ENCODE measurements at regions not wholly inside any gene's neighbourhood (a gene's known extent, or its start where the extent isn't known, plus 50 kb on each side); places are given as distances from the start of the nearest gene placed in this dataset.

DNA sequence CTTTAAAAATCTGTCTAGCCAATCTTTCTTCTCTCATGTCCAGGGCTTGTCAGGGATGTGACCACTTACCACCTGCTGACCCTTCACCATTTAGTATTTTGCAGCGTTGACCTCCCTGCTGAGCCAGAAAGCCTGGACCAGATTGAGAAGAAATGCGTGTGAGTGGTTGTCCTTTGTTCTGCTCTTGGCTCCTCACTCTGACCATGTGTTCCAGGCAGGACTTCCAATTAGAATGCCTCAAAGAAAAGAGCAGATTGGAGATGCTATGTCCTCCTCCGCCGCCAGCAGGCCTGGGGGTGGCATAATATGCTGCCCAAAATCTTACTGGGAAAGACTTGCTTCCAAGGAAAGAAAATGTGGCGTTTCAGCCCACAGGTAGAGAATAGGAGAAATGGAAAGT lies 894.1 kb downstream of the SLC4A3 start:
- Histone ChIP-seq H3K36me3 (no peaks in the 10 kb centered on the region), H3K27me3 (no peaks in the 10 kb centered on the region), H3K9me3 (no peaks in the 10 kb centered on the region), H3K4me1 (no peaks in the 10 kb centered on the region), H3K4me3 (no peak overlapping the region), H3K27ac (no peak overlapping the region)
- no peak for DNase-seq (ENCODE audit: low spot score in 2 of 2)
- 82 to 87% methylated on average over 5 of the region's 5 CpGs for WGBS, 2 donors
- TF ChIP-seq, protein P1, sequence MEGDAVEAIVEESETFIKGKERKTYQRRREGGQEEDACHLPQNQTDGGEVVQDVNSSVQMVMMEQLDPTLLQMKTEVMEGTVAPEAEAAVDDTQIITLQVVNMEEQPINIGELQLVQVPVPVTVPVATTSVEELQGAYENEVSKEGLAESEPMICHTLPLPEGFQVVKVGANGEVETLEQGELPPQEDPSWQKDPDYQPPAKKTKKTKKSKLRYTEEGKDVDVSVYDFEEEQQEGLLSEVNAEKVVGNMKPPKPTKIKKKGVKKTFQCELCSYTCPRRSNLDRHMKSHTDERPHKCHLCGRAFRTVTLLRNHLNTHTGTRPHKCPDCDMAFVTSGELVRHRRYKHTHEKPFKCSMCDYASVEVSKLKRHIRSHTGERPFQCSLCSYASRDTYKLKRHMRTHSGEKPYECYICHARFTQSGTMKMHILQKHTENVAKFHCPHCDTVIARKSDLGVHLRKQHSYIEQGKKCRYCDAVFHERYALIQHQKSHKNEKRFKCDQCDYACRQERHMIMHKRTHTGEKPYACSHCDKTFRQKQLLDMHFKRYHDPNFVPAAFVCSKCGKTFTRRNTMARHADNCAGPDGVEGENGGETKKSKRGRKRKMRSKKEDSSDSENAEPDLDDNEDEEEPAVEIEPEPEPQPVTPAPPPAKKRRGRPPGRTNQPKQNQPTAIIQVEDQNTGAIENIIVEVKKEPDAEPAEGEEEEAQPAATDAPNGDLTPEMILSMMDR (IDR thresholded peaks at IDR 0.05), result no peak

DNA sequence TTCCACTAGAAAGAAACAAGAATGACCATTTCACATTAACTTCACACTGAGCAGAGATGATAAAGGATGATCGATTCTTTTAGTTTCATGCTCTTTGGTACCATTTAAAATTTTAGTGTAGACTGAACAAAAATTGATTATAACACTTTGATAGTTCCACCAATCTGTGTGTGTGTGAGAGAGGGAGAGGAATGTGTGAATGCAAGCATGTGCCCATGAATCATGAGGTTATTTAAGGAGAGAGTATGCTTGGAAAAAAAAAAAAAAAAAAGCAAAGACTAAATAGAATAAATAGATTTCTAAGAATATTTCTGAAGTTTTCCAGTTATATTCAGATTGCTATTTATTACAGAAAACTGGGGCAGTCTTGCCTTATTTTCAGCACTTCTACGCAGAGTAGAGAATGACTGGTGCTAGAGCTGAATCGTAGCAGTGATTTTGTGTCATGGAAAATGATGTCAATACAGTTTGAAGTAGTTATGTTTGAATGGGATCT lies 900.8 kb downstream of the SLC4A3 start:
- no peak for DNase-seq (ENCODE audit: low spot score in 2 of 2)
- Histone ChIP-seq H3K27me3 (no peaks in the 10 kb centered on the region), H3K4me1 (no peaks in the 10 kb centered on the region), H3K36me3 (no peaks in the 10 kb centered on the region), H3K4me3 (no peak overlapping the region), H3K9me3 (peaks cover 0 to 11% (median 0%) of the 10 kb centered on the region in 4 donors), H3K27ac (no peak overlapping the region)
- WGBS, 2 donors, result 70 to 75% methylated on average over 3 of the region's 3 CpGs
- no peak for TF ChIP-seq EP300 (IDR thresholded peaks at IDR 0.05)
- TF ChIP-seq, protein P1 (IDR thresholded peaks at IDR 0.05), result no peak
- TF ChIP-seq POLR2A (IDR thresholded peaks at IDR 0.05), result no peak

DNA sequence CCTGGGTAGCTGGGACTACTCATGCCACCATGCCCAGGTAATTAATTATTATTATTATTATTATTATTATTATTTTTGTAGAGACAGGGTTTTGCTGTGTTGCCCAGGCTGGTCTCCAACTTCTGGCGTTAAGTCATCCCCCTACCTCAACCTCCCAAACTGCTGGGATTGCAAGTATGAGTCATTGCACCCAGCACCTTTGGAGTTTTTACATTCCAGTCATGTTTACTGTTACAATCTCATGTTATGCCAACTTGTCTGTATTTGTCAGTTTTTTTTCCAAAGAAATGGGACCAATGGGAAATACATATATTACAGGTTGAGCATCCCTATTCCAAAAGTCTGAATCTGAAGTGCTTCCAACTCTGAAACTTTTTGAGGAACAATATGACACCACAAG lies 903.8 kb downstream of the SLC4A3 start:
- WGBS, 2 donors, result 88 to 96% methylated on average over 1 of the region's 1 CpG
- Histone ChIP-seq H3K9me3 (peaks cover 0 to 11% (median 0%) of the 10 kb centered on the region in 4 donors), H3K36me3 (no peaks in the 10 kb centered on the region), H3K27ac (no peak overlapping the region), H3K4me3 (no peak overlapping the region), H3K4me1 (no peaks in the 10 kb centered on the region), H3K27me3 (no peaks in the 10 kb centered on the region)
- no peak for TF ChIP-seq EP300 (IDR thresholded peaks at IDR 0.05)
- no peak for TF ChIP-seq POLR2A (IDR thresholded peaks at IDR 0.05)
- TF ChIP-seq, protein P1 (IDR thresholded peaks at IDR 0.05), result no peak
- no peak for DNase-seq (ENCODE audit: low spot score in 2 of 2)

- TF ChIP-seq POLR2A (IDR thresholded peaks at IDR 0.05) (no peak), EP300 (IDR thresholded peaks at IDR 0.05) (no peak)
- TF ChIP-seq, protein P1 (IDR thresholded peaks at IDR 0.05), result no peak
- DNase-seq (ENCODE audit: low spot score in 2 of 2), result no peak
Observed at GRCh38 chr2:220533485-220533884, 906.1 kb downstream of the SLC4A3 start.

DNA sequence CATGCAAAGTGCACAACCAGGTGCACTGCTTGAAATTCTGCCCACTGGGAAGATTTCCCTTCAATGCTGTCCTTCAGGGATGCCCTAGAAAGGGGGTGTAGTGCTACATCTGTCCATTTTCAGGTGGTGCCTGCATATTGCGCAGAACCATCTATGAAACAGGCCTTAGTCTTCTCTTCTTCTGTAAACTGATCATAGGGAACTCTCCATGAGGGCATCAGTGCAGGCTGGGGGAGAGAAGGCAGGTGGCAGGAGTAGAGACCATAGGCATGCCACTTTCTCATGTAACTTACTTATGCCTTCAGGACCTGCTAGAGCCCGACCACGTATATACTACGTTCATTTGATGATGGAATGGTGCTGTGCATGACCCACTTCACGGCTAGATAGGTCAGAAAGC lies 912.1 kb downstream of the SLC4A3 start:
- peaks cover 0 to 12% (median 0%) of the 10 kb centered on the region in 4 donors for H3K9me3 ChIP-seq
- 66 to 84% methylated on average over 5 of the region's 5 CpGs for WGBS, 2 donors
- no peak overlapping the region for H3K4me3 ChIP-seq
- no peak for TF ChIP-seq EP300 (IDR thresholded peaks at IDR 0.05)
- TF ChIP-seq, protein P1 (IDR thresholded peaks at IDR 0.05), result no peak
- no peak for TF ChIP-seq POLR2A (IDR thresholded peaks at IDR 0.05)
- H3K36me3 ChIP-seq, result no peaks in the 10 kb centered on the region
- no peak for DNase-seq (ENCODE audit: low spot score in 2 of 2)
- H3K27ac ChIP-seq, result no peak overlapping the region
- H3K4me1 ChIP-seq, result no peaks in the 10 kb centered on the region
- H3K27me3 ChIP-seq, result no peaks in the 10 kb centered on the region

More at GRCh38 chr2:220533485-220533884, 906.1 kb downstream of the SLC4A3 start:
- Histone ChIP-seq H3K4me1 (no peaks in the 10 kb centered on the region), H3K36me3 (no peaks in the 10 kb centered on the region), H3K4me3 (no peak overlapping the region), H3K9me3 (peaks cover 0 to 11% (median 0%) of the 10 kb centered on the region in 4 donors), H3K27me3 (no peaks in the 10 kb centered on the region), H3K27ac (no peak overlapping the region)
- 56 to 58% methylated on average over 2 of the region's 2 CpGs for whole genome bisulfite sequencing, 2 donors
